Mesenchymal stem cell (in vitro differentiated cells and primary cell): ENCODE measurements at regions not wholly inside any gene's neighbourhood (a gene's known extent, or its start where the extent isn't known, plus 50 kb on each side); places are given as distances from the start of the nearest gene placed in this dataset.

ENCODE experiments used
- DNase-seq: peaks from one replicate; pipeline ENCODE4 v3.0.0-alpha.2; 2013
- H2AFZ ChIP-seq: one replicate; pipeline ENCODE4 v1.6.1; 2013; ENCODE audit warnings: low read depth, mild to moderate bottlenecking, control low read depth, inconsistent platforms, low read length, moderate library complexity
- H2AK5ac ChIP-seq: 2 replicates; pipeline ENCODE4 v1.6.1; 2013; ENCODE audit warnings: low read length, moderate library complexity, mild to moderate bottlenecking, inconsistent platforms; ENCODE audit not compliant: severe bottlenecking
- H2BK120ac ChIP-seq: one replicate; pipeline ENCODE4 v1.6.1; 2013; ENCODE audit warnings: low read depth, mild to moderate bottlenecking, inconsistent platforms, low read length, moderate library complexity
- H2BK12ac ChIP-seq, 2 experiments: one replicate each; pipeline ENCODE4 v1.6.1; 2013; ENCODE audit warnings: inconsistent platforms in 2 of 2, low read length in 2 of 2, mild to moderate bottlenecking in 2 of 2, moderate library complexity in 2 of 2, control low read depth in 1 of 2
- H2BK15ac ChIP-seq: one replicate; pipeline ENCODE4 v1.6.1; 2013; ENCODE audit warnings: mild to moderate bottlenecking, low read depth, inconsistent platforms; ENCODE audit not compliant: poor library complexity, severe bottlenecking
- H2BK5ac ChIP-seq: 2 replicates; pipeline ENCODE4 v1.6.1; 2013; ENCODE audit warnings: low read depth, mild to moderate bottlenecking, low read length, control low read depth, inconsistent platforms; ENCODE audit not compliant: poor library complexity, severe bottlenecking
- H3K14ac ChIP-seq, 2 experiments: one replicate each; pipeline ENCODE4 v1.6.1; 2013; ENCODE audit warnings: inconsistent platforms in 2 of 2, low read length in 2 of 2, control low read depth in 1 of 2, mild to moderate bottlenecking in 1 of 2, moderate library complexity in 1 of 2
- H3K18ac ChIP-seq, 2 experiments: one replicate each; pipeline ENCODE4 v1.6.1; 2013; ENCODE audit warnings: inconsistent platforms in 2 of 2, low read length in 2 of 2, control low read depth in 1 of 2, low read depth in 1 of 2, mild to moderate bottlenecking in 1 of 2
- H3K23ac ChIP-seq, 2 experiments: one replicate each; pipeline ENCODE4 v1.6.1; 2013; ENCODE audit warnings: inconsistent platforms in 2 of 2, low read length in 2 of 2, mild to moderate bottlenecking in 2 of 2, moderate library complexity in 2 of 2, control low read depth in 1 of 2
- H3K27ac ChIP-seq: 2 replicates; pipeline ENCODE4 v1.5.1; 2013; ENCODE audit warnings: mild to moderate bottlenecking, moderate library complexity, low read length, control low read depth, inconsistent platforms; ENCODE audit not compliant: poor library complexity, severe bottlenecking
- H3K27me3 ChIP-seq, 2 experiments: 2 replicates each; pipeline versions ENCODE4 v1.6.1 to v1.7.0; 2013; ENCODE audit warnings: low read length in 2 of 2, mild to moderate bottlenecking in 2 of 2, moderate library complexity in 2 of 2, control low read depth in 1 of 2, inconsistent platforms in 1 of 2; ENCODE audit not compliant: control insufficient read depth in 1 of 2, insufficient read depth in 1 of 2
- H3K36me3 ChIP-seq, 2 experiments: 2 replicates each; pipeline versions ENCODE4 v1.6.1 to v1.7.0; 2013; ENCODE audit warnings: low read length in 2 of 2, control low read depth in 1 of 2, inconsistent platforms in 1 of 2, low read depth in 1 of 2, mild to moderate bottlenecking in 1 of 2; ENCODE audit not compliant: insufficient read depth in 2 of 2, control insufficient read depth in 1 of 2
- H3K4ac ChIP-seq, 2 experiments: one replicate each; pipeline ENCODE4 v1.6.1; 2013; ENCODE audit warnings: inconsistent platforms in 2 of 2, low read length in 2 of 2, mild to moderate bottlenecking in 2 of 2, moderate library complexity in 2 of 2, control low read depth in 1 of 2, low read depth in 1 of 2
- H3K4me1 ChIP-seq: 2 replicates; pipeline ENCODE4 v1.6.1; 2013; ENCODE audit warnings: low read depth, low read length, control low read depth; ENCODE audit not compliant: control insufficient read depth, insufficient read depth
- H3K4me2 ChIP-seq: 2 replicates; pipeline ENCODE4 v1.6.1; 2013; ENCODE audit warnings: low read length, mild to moderate bottlenecking, inconsistent platforms; ENCODE audit not compliant: poor library complexity, severe bottlenecking
- H3K4me3 ChIP-seq, 2 experiments: 2 replicates each; pipeline versions ENCODE4 v1.5.1 to v1.7.0; 2013; ENCODE audit warnings: low read length in 2 of 2, mild to moderate bottlenecking in 2 of 2, control low read depth in 1 of 2, low read depth in 1 of 2; ENCODE audit not compliant: insufficient read depth in 1 of 2
- H3K79me1 ChIP-seq: replicated peaks from 2 replicates; pipeline ENCODE4 v1.6.1; 2013; ENCODE audit warnings: mild to moderate bottlenecking, control low read depth, low read length, inconsistent platforms; ENCODE audit not compliant: poor library complexity, severe bottlenecking
- H3K9ac ChIP-seq: 2 replicates; pipeline ENCODE4 v1.7.0; 2013; ENCODE audit warnings: mild to moderate bottlenecking, low read length, moderate library complexity
- H3K9me3 ChIP-seq: 2 replicates; pipeline ENCODE4 v1.7.0; 2013; ENCODE audit warnings: mild to moderate bottlenecking, low read length; ENCODE audit not compliant: control insufficient read depth
- H4K8ac ChIP-seq: one replicate; pipeline ENCODE4 v1.6.1; 2013; ENCODE audit warnings: inconsistent platforms, mild to moderate bottlenecking, low read length, moderate library complexity
- H4K91ac ChIP-seq: one replicate; pipeline ENCODE4 v1.6.1; 2013; ENCODE audit warnings: mild to moderate bottlenecking, low read length, inconsistent platforms
- WGBS: methylation state at CpG from one replicate; pipeline ENCODE4 v1.1.7; 2013; ENCODE audit warnings: mixed read lengths; 5-methylcytosine and 5-hydroxymethylcytosine counted together

- H3K4me1 ChIP-seq, result no peaks in the 10 kb centered on the region
- H2BK5ac ChIP-seq, result no peak overlapping the region
- H3K14ac ChIP-seq, result no peak overlapping the region
- no peaks in the 10 kb centered on the region for H3K79me1 ChIP-seq
- H2BK120ac ChIP-seq, result no peak overlapping the region
- H3K9me3 ChIP-seq, result peaks cover 14% of the 10 kb centered on the region
- H2AFZ ChIP-seq, result no peak overlapping the region
- H2BK12ac ChIP-seq, result no peak overlapping the region
- no peak overlapping the region for H3K27ac ChIP-seq
- no peaks in the 10 kb centered on the region for H3K27me3 ChIP-seq
- WGBS, result 83% methylated on average over 14 of the region's 16 CpGs
- H3K4ac ChIP-seq, result no peak overlapping the region
- no peak for DNase-seq
- H4K91ac ChIP-seq, result no peak overlapping the region
- no peak overlapping the region for H3K4me3 ChIP-seq
- H3K18ac ChIP-seq, result no peak overlapping the region
- no peak overlapping the region for H3K23ac ChIP-seq
- H4K8ac ChIP-seq, result no peak overlapping the region
- H2BK15ac ChIP-seq, result no peak overlapping the region
- H3K36me3 ChIP-seq, result no peaks in the 10 kb centered on the region
- no peak overlapping the region for H2AK5ac ChIP-seq
- H3K9ac ChIP-seq, result no peak overlapping the region
- H3K4me2 ChIP-seq, result no peak overlapping the region
Observed at GRCh38 chrX:126272795-126273497, 106.9 kb upstream of the DCAF12L2 start.

DNA sequence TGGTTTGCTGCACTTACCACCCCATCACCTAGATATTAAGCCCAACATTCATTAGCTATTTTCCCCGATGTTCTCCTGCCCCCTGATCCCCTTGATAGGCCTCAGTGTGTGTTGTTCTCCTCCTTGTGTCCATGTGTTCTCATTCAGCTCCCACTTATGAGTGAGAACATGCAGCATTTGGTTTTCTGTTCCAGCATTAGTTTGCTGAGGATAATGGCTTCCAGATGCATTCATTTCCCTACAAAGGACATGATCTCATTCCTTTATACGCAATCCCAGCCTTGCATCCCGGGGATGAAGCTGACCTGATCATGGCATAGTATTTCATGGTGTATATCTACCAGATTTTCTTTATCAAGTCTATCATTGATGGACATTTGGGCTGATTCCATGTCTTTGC is 99.0 kb upstream of the DCAF12L2 start:
- no peak overlapping the region for H3K4me2 ChIP-seq
- no peak overlapping the region for H2BK5ac ChIP-seq
- no peak overlapping the region for H3K9ac ChIP-seq
- H4K91ac ChIP-seq, result no peak overlapping the region
- DNase-seq, result no peak
- H3K27me3 ChIP-seq, result no peaks in the 10 kb centered on the region
- H4K8ac ChIP-seq, result no peak overlapping the region
- H3K4me3 ChIP-seq, result no peak overlapping the region
- 43% methylated on average over 1 of the region's 3 CpGs for WGBS
- no peak overlapping the region for H3K23ac ChIP-seq
- no peak overlapping the region for H2BK12ac ChIP-seq
- peaks cover 3% of the 10 kb centered on the region for H3K9me3 ChIP-seq
- H3K4me1 ChIP-seq, result no peaks in the 10 kb centered on the region
- H3K18ac ChIP-seq, result no peak overlapping the region
- no peak overlapping the region for H2AK5ac ChIP-seq
- H2BK15ac ChIP-seq, result no peak overlapping the region
- H2AFZ ChIP-seq, result no peak overlapping the region
- H3K36me3 ChIP-seq, result no peaks in the 10 kb centered on the region
- no peaks in the 10 kb centered on the region for H3K79me1 ChIP-seq
- no peak overlapping the region for H2BK120ac ChIP-seq
- H3K27ac ChIP-seq, result no peak overlapping the region
- H3K14ac ChIP-seq, result no peak overlapping the region
- H3K4ac ChIP-seq, result no peak overlapping the region

DNA sequence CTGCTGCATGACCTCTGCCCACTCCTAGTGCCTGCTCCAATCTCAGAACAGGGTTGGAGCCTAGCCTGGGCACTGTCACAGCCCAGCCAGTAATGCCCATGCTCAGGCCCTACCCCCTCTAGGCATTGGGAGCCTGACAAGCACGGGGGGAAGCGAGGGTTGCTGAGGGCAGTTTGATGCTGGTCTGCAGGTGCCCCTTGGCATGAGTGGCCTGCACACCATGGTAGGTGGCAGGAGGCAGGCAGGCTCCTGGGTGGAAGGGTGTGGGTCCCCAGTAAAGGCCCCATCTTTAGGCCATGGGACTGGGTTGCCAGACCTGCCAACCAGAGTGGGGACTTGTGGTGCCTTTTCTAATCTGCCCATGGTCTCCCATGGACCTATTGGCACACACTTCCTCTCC is 72.1 kb upstream of the DCAF12L2 start:
- H3K4ac ChIP-seq, result no peak overlapping the region
- H2BK15ac ChIP-seq, result no peak overlapping the region
- DNase-seq, result no peak
- no peaks in the 10 kb centered on the region for H3K27me3 ChIP-seq
- no peak overlapping the region for H2BK12ac ChIP-seq
- H2BK120ac ChIP-seq, result no peak overlapping the region
- no peak overlapping the region for H3K9ac ChIP-seq
- no peak overlapping the region for H4K8ac ChIP-seq
- no peak overlapping the region for H3K18ac ChIP-seq
- 94% methylated on average over 2 of the region's 2 CpGs for WGBS
- no peak overlapping the region for H3K14ac ChIP-seq
- no peak overlapping the region for H2AK5ac ChIP-seq
- no peaks in the 10 kb centered on the region for H3K36me3 ChIP-seq
- no peaks in the 10 kb centered on the region for H3K4me1 ChIP-seq
- H3K9me3 ChIP-seq, result no peaks in the 10 kb centered on the region
- H3K23ac ChIP-seq, result no peak overlapping the region
- H3K4me3 ChIP-seq, result no peak overlapping the region
- no peak overlapping the region for H3K4me2 ChIP-seq
- no peak overlapping the region for H2BK5ac ChIP-seq
- peak overlapping the region; percentile 27 for H4K91ac ChIP-seq
- H3K27ac ChIP-seq, result no peak overlapping the region
- H2AFZ ChIP-seq, result no peak overlapping the region
- H3K79me1 ChIP-seq, result no peaks in the 10 kb centered on the region

GRCh38 chrX:126237524-126237923 is 71.4 kb upstream of the DCAF12L2 start:
- H4K91ac ChIP-seq, result no peak overlapping the region
- no peak overlapping the region for H3K4me3 ChIP-seq
- DNase-seq, result no peak

More at GRCh38 chrX:126237524-126237923, 71.4 kb upstream of the DCAF12L2 start:
- no peaks in the 10 kb centered on the region for H3K4me1 ChIP-seq
- no peak overlapping the region for H3K27ac ChIP-seq
- no peak overlapping the region for H2BK15ac ChIP-seq
- no peak overlapping the region for H3K9ac ChIP-seq
- no peaks in the 10 kb centered on the region for H3K79me1 ChIP-seq
- no peak overlapping the region for H3K4me2 ChIP-seq
- H2BK5ac ChIP-seq, result no peak overlapping the region
- no peak overlapping the region for H3K18ac ChIP-seq
- H3K4ac ChIP-seq, result no peak overlapping the region
- H4K8ac ChIP-seq, result no peak overlapping the region
- no peak overlapping the region for H3K14ac ChIP-seq
- no peak overlapping the region for H3K23ac ChIP-seq
- H2BK120ac ChIP-seq, result no peak overlapping the region
- H3K9me3 ChIP-seq, result no peaks in the 10 kb centered on the region
- no peaks in the 10 kb centered on the region for H3K36me3 ChIP-seq
- H2AK5ac ChIP-seq, result no peak overlapping the region
- no peaks in the 10 kb centered on the region for H3K27me3 ChIP-seq
- H2AFZ ChIP-seq, result no peak overlapping the region
- no peak overlapping the region for H2BK12ac ChIP-seq
- WGBS, result 84% methylated on average over 9 of the region's 10 CpGs
